ENCODE measurements at regions not wholly inside any gene's neighbourhood (a gene's known extent, or its start where the extent isn't known, plus 50 kb on each side); places are given as distances from the start of the nearest gene placed in this dataset.

GRCh38 chr6:138607478-138608433 is 108.5 kb upstream of the NHSL1 start:
- Histone ChIP-seq H3K4me1 (ENCODE audit: insufficient read depth, low read length) (no peaks in the 10 kb centered on the region; the same call in 1 of the 2 replicates), H4K8ac (replicated peaks; ENCODE audit: insufficient read length, low read depth, low read length) (no peak overlapping the region), H4K5ac (ENCODE audit: insufficient read length, low read depth, low read length) (no peak overlapping the region), H2BK5ac (ENCODE audit: insufficient read length, low read length) (no peak overlapping the region), H3K14ac (ENCODE audit: insufficient read depth, low read length) (no peak overlapping the region; the same call in 1 of the 2 replicates), H3K23ac (ENCODE audit: insufficient read length, low read depth, low read length) (no peak overlapping the region), H4K20me1 (ENCODE audit: control insufficient read depth, insufficient read depth, insufficient read length) (no peaks in the 10 kb centered on the region), H3K79me2 (ENCODE audit: insufficient read depth, low read length) (no peaks in the 10 kb centered on the region), H2AFZ (ENCODE audit: low read length) (no peak overlapping the region), H3T11ph (ENCODE audit: low read length) (no peak overlapping the region), H2BK20ac (ENCODE audit: low read depth, low read length, poor library complexity, severe bottlenecking) (no peak overlapping the region), H3K56ac (ENCODE audit: insufficient read length, low read depth, low read length) (no peak overlapping the region), H3K27ac (ENCODE audit: insufficient read length, low read depth, low read length) (no peak overlapping the region), H3K4me2 (ENCODE audit: insufficient read depth, insufficient read length, low read length) (no peak overlapping the region), H3K27me3 (ENCODE audit: insufficient read depth, low read length) (no peaks in the 10 kb centered on the region), H3K9me3 (ENCODE audit: control insufficient read depth, low read depth, low read length) (no peaks in the 10 kb centered on the region), H2BK15ac (ENCODE audit: low read depth, low read length) (no peak overlapping the region), H3K18ac (ENCODE audit: insufficient read length, low read depth, low read length) (no peak overlapping the region), H2AK5ac (ENCODE audit: insufficient read length, low read length) (no peak overlapping the region), H3K23me2 (ENCODE audit: insufficient read length, low read depth, low read length, poor library complexity, severe bottlenecking) (no peaks in the 10 kb centered on the region), H3K4ac (ENCODE audit: low read depth, low read length) (no peak overlapping the region), H3K9ac (ENCODE audit: extremely low read depth, insufficient read length, low read length) (no peak overlapping the region), H4K91ac (ENCODE audit: insufficient read length, low read depth, low read length) (no peak overlapping the region), H2BK120ac (ENCODE audit: low read depth, low read length, poor library complexity, severe bottlenecking) (no peak overlapping the region), H2BK12ac (ENCODE audit: insufficient read length, low read depth, low read length) (no peak overlapping the region), H3K79me1 (ENCODE audit: insufficient read depth, low read depth, low read length, poor library complexity, severe bottlenecking) (peaks cover 3% of the 10 kb centered on the region)
- no peaks in the 10 kb centered on the region for H3K27me3 Mint-ChIP-seq (ENCODE audit: low read depth)
- peaks cover 19 to 23% of the 10 kb centered on the region in 2 experiments for H3K4me1 Mint-ChIP-seq
- WGBS (ENCODE audit: extremely low coverage, insufficient read length, low lambda C conversion rate): 100% methylated on average over 1 of the region's 10 CpGs
- no peaks in the 10 kb centered on the region; a peak in 2 of 7 replicates for H3K36me3 Mint-ChIP-seq (ENCODE audit: insufficient read depth in 1 of 3, low read depth in 3 of 3)
- H3K27ac Mint-ChIP-seq: no peak overlapping the region
- H3K4me3 Mint-ChIP-seq: no peak overlapping the region
- no peak for TF ChIP-seq CTCF (conservative IDR thresholded peaks at IDR 0.05)
- DNase-seq: no peak
- H3K9me3 Mint-ChIP-seq: no peaks in the 10 kb centered on the region
